ENCODE measurements at regions not wholly inside any gene's neighbourhood (a gene's known extent, or its start where the extent isn't known, plus 50 kb on each side); places are given as distances from the start of the nearest gene placed in this dataset.

- H3K4me1 Mint-ChIP-seq = no peaks in the 10 kb centered on the region
- no peak for ATAC-seq
- peaks cover 6% of the 10 kb centered on the region for H3K36me3 Mint-ChIP-seq (ENCODE audit: low read depth)
- Histone ChIP-seq H3K4me3 (no peak overlapping the region), H3F3A (replicated peaks; ENCODE audit: low read depth) (no peaks in the 10 kb centered on the region), H3K9me2 (ENCODE audit: insufficient read depth) (no peaks in the 10 kb centered on the region), H3K36me3 (ENCODE audit: insufficient read depth) (no peaks in the 10 kb centered on the region), H2AFZ (no peak overlapping the region), H3K27ac (ENCODE audit: low read depth) (no peak overlapping the region), H3K4me1 (ENCODE audit: insufficient read depth) (no peaks in the 10 kb centered on the region), H3K4me2 (no peak overlapping the region), H4K20me1 (replicated peaks; ENCODE audit: insufficient read depth) (no peaks in the 10 kb centered on the region), H3K79me2 (replicated peaks; ENCODE audit: insufficient read depth) (no peaks in the 10 kb centered on the region), H3K27me3 (ENCODE audit: insufficient read depth) (no peaks in the 10 kb centered on the region)
- no peak overlapping the region for H3K27ac Mint-ChIP-seq
- DNase-seq (ENCODE audit: low spot score) = no peak
- no peak overlapping the region for H3K4me3 Mint-ChIP-seq
- H3K9me3 Mint-ChIP-seq = peaks cover 69% of the 10 kb centered on the region
- no peak for TF ChIP-seq CREB1 (CRISPR knock-in tag; IDR thresholded peaks at IDR 0.05; ENCODE audit: low read depth)
- TF ChIP-seq ZNF114 (CRISPR knock-in tag; IDR thresholded peaks at IDR 0.05) = no peak
- TF ChIP-seq ZNF331 (CRISPR knock-in tag; IDR thresholded peaks at IDR 0.05; ENCODE audit: low read depth) = no peak
- no peak for TF ChIP-seq EZH2 (IDR thresholded peaks at IDR 0.05; ENCODE audit: low read depth, unreplicated experiment)
- TF ChIP-seq NANOG (IDR thresholded peaks at IDR 0.05; ENCODE audit: borderline replicate concordance) = no peak
- no peak for TF ChIP-seq EZH2phosphoT487 (IDR thresholded peaks at IDR 0.05; ENCODE audit: unreplicated experiment)
- no peak for TF ChIP-seq STAT1 (IDR thresholded peaks at IDR 0.05; ENCODE audit: unreplicated experiment)
- TF ChIP-seq JUNB (IDR thresholded peaks at IDR 0.05; ENCODE audit: unreplicated experiment) = no peak
- no peak for TF ChIP-seq REST (IDR thresholded peaks at IDR 0.05; ENCODE audit: unreplicated experiment)
- no peak for TF ChIP-seq ZNF462 (CRISPR knock-in tag; IDR thresholded peaks at IDR 0.05)
- no peak for TF ChIP-seq POLR2AphosphoS5 (IDR thresholded peaks at IDR 0.05; ENCODE audit: low read depth)
- no peak for TF ChIP-seq ETS1 (IDR thresholded peaks at IDR 0.05)
- TF ChIP-seq CTCF (conservative IDR thresholded peaks at IDR 0.05; ENCODE audit: low read depth in 2 of 2) = no peak
- H3K27me3 Mint-ChIP-seq (ENCODE audit: insufficient read depth, low read depth, poor library complexity) = peaks cover 2% of the 10 kb centered on the region
These were observed 1784.5 kb downstream of the MRPL39 start for GRCh38 chr21:23822760-23823159.

Data from GM23338 (cell line).